HG03469 (cell line): ENCODE measurements at regions not wholly inside any gene's neighbourhood (a gene's known extent, or its start where the extent isn't known, plus 50 kb on each side); places are given as distances from the start of the nearest gene placed in this dataset.
"Not testable (repeated sequence)": the region's sequence is repeated elsewhere in the genome, so short reads cannot be mapped to it uniquely, and the experiment has no call there.

Experiments used
- ATAC-seq: cut with Tn5 transposase; IDR thresholded peaks from one replicate; pipeline ENCODE4 v1.9.1; 2021; ENCODE audit warnings: mild to moderate bottlenecking, moderate library complexity, moderate number of reproducible peaks; ENCODE audit not compliant: unreplicated experiment

GRCh38 chr5:145395151-145395550 is 440.0 kb downstream of the PRELID2 start:
- ATAC-seq = not testable (repeated sequence)

- ATAC-seq = no peak
Observed at GRCh38 chr5:145393426-145393825, 441.7 kb downstream of the PRELID2 start.

- no peak for ATAC-seq
Observed at GRCh38 chr5:145389047-145389446, 446.1 kb downstream of the PRELID2 start.

GRCh38 chr5:145385276-145385675 is 449.9 kb downstream of the PRELID2 start:
- no peak for ATAC-seq

- no peak for ATAC-seq
Observed at GRCh38 chr5:145378226-145378625, 456.9 kb downstream of the PRELID2 start.

GRCh38 chr5:145375521-145375920 is 459.6 kb downstream of the PRELID2 start:
- ATAC-seq = no peak

GRCh38 chr5:145365464-145365863 is 469.7 kb downstream of the PRELID2 start:
- ATAC-seq = no peak

- ATAC-seq = no peak
Observed at GRCh38 chr5:145362266-145362665, 472.9 kb downstream of the PRELID2 start.

- no peak for ATAC-seq
Observed at GRCh38 chr5:145360936-145361335, 474.2 kb downstream of the PRELID2 start.

GRCh38 chr5:145350513-145350912 is 484.6 kb downstream of the PRELID2 start:
- ATAC-seq = no peak

- peak; percentile 45 for ATAC-seq
Observed at GRCh38 chr5:145347026-145347616, 488.0 kb downstream of the PRELID2 start.

GRCh38 chr5:145345511-145346287 is 489.4 kb downstream of the PRELID2 start:
- ATAC-seq = no peak

GRCh38 chr5:145341842-145342241 is 493.3 kb downstream of the PRELID2 start:
- ATAC-seq = no peak

- ATAC-seq = no peak
Observed at GRCh38 chr5:145340099-145340498, 495.0 kb downstream of the PRELID2 start.

- ATAC-seq = no peak
Observed at GRCh38 chr5:145324767-145325479, 510.2 kb downstream of the PRELID2 start.

- no peak for ATAC-seq
Observed at GRCh38 chr5:145324101-145324500, 511.0 kb downstream of the PRELID2 start.

- ATAC-seq = peak; percentile 76
Observed at GRCh38 chr5:145316282-145316681, 518.9 kb downstream of the PRELID2 start.

GRCh38 chr5:145307866-145308382 is 527.2 kb downstream of the PRELID2 start:
- ATAC-seq = no peak

GRCh38 chr5:145295236-145295835 is 539.8 kb downstream of the PRELID2 start:
- ATAC-seq = no peak

GRCh38 chr5:145294331-145294730 is 540.8 kb downstream of the PRELID2 start:
- no peak for ATAC-seq

GRCh38 chr5:145293716-145294115 is 541.4 kb downstream of the PRELID2 start:
- no peak for ATAC-seq
